HepG2 (cell line): ENCODE measurements at regions not wholly inside any gene's neighbourhood (a gene's known extent, or its start where the extent isn't known, plus 50 kb on each side); places are given as distances from the start of the nearest gene placed in this dataset.

Experiments used
- ATF2 ChIP-seq: sonication (generic); formaldehyde crosslinking; IDR thresholded peaks from 2 replicates; pipeline ENCODE4 v1.4.0; 2020; ENCODE audit warnings: missing genetic modification reagents
- CEBPG ChIP-seq: IDR thresholded peaks from 2 replicates; pipeline ENCODE4 v1.6.1; 2016
- CSRNP2 ChIP-seq: sonication (generic); formaldehyde crosslinking; conservative IDR thresholded peaks from 2 replicates; pipeline ENCODE4 v1.8.0; 2022; ENCODE audit warnings: low read depth, missing genetic modification reagents
- EED ChIP-seq: sonication (generic); formaldehyde crosslinking; IDR thresholded peaks from 2 replicates; pipeline ENCODE4 v1.5.0; 2020; ENCODE audit warnings: mild to moderate bottlenecking, missing genetic modification reagents
- ELF3 ChIP-seq: IDR thresholded peaks from 2 replicates; pipeline ENCODE4 v1.6.1; 2016; ENCODE audit warnings: missing genetic modification reagents, missing compliant biosample characterization
- GATAD2A ChIP-seq: IDR thresholded peaks from 2 replicates; pipeline ENCODE4 v1.6.1; 2016
- IRX3 ChIP-seq: sonication (generic); formaldehyde crosslinking; IDR thresholded peaks from 2 replicates; pipeline ENCODE4 v1.8.1; 2023; ENCODE audit warnings: mild to moderate bottlenecking, low read depth, missing genetic modification reagents, borderline replicate concordance
- MBNL3 ChIP-seq: fragments of 250-450 bp; sonication (Bioruptor Pico); conservative IDR thresholded peaks from 2 replicates; pipeline ENCODE4 v1.8.0; 2022; ENCODE audit warnings: mild to moderate bottlenecking, inconsistent platforms
- NR2F1 ChIP-seq, 2 experiments: fragments of 450-650 bp in 1 of 2; formaldehyde crosslinking in 1 of 2; IDR thresholded peaks; 2 replicates each; pipeline versions ENCODE4 v1.5.0 to v1.6.1; 2016 to 2020; ENCODE audit warnings: mild to moderate bottlenecking in 1 of 2, missing compliant biosample characterization in 1 of 2, missing genetic modification reagents in 1 of 2, moderate library complexity in 1 of 2
- PRMT3 ChIP-seq: sonication (generic); formaldehyde crosslinking; IDR thresholded peaks from 2 replicates; pipeline ENCODE4 v1.8.1; 2022; ENCODE audit warnings: low read depth, mild to moderate bottlenecking, moderate library complexity, missing genetic modification reagents, borderline replicate concordance
- RXRA ChIP-seq: sonication (generic); formaldehyde crosslinking; IDR thresholded peaks from 2 replicates; pipeline ENCODE4 v1.5.1; 2020; ENCODE audit warnings: missing genetic modification reagents
- SATB2 ChIP-seq: sonication (generic); formaldehyde crosslinking; IDR thresholded peaks from 2 replicates; pipeline ENCODE4 v1.5.0; 2020; ENCODE audit warnings: missing genetic modification reagents
- SETDB1 ChIP-seq: sonication (generic); formaldehyde crosslinking; IDR thresholded peaks from 2 replicates; pipeline ENCODE4 v1.5.1; 2020; ENCODE audit warnings: missing genetic modification reagents, mild to moderate bottlenecking, borderline replicate concordance
- SNAPC2 ChIP-seq: sonication (generic); formaldehyde crosslinking; IDR thresholded peaks from 2 replicates; pipeline ENCODE4 v1.8.1; 2022; ENCODE audit warnings: mild to moderate bottlenecking, missing genetic modification reagents
- ZBTB37 ChIP-seq: sonication (generic); formaldehyde crosslinking; IDR thresholded peaks from 2 replicates; pipeline ENCODE4 v1.4.0; 2020; ENCODE audit warnings: mild to moderate bottlenecking, missing genetic modification reagents
- ZFP91 ChIP-seq: sonication (generic); formaldehyde crosslinking; IDR thresholded peaks from 2 replicates; pipeline ENCODE4 v1.9.0; 2022; ENCODE audit warnings: missing genetic modification reagents, mild to moderate bottlenecking, borderline replicate concordance
- ZNF12 ChIP-seq: sonication (generic); formaldehyde crosslinking; IDR thresholded peaks from 2 replicates; pipeline ENCODE4 v1.5.0; 2020; ENCODE audit warnings: missing genetic modification reagents
- ZNF282 ChIP-seq: fragments of 450-650 bp; IDR thresholded peaks from 2 replicates; pipeline ENCODE4 v1.6.1; 2018; ENCODE audit not compliant: partially characterized antibody
- ZNF337 ChIP-seq: sonication (generic); formaldehyde crosslinking; IDR thresholded peaks from 2 replicates; pipeline ENCODE4 v1.5.1; 2020; ENCODE audit warnings: missing genetic modification reagents, low read depth, mild to moderate bottlenecking, borderline replicate concordance
- ZNF430 ChIP-seq: sonication (generic); formaldehyde crosslinking; IDR thresholded peaks from 2 replicates; pipeline ENCODE4 v1.9.0; 2021; ENCODE audit warnings: mild to moderate bottlenecking, missing genetic modification reagents
- ZNF431 ChIP-seq: sonication (generic); formaldehyde crosslinking; IDR thresholded peaks from 2 replicates; pipeline ENCODE4 v1.9.0; 2022; ENCODE audit warnings: missing genetic modification reagents, low read depth, mild to moderate bottlenecking, borderline replicate concordance
- ZNF564 ChIP-seq: sonication (generic); formaldehyde crosslinking; IDR thresholded peaks from 2 replicates; pipeline ENCODE4 v1.8.1; 2023; ENCODE audit warnings: mild to moderate bottlenecking, missing genetic modification reagents
- ZNF570 ChIP-seq: sonication (generic); formaldehyde crosslinking; IDR thresholded peaks from 2 replicates; pipeline ENCODE4 v1.4.0; 2020; ENCODE audit warnings: mild to moderate bottlenecking, missing genetic modification reagents, borderline replicate concordance
- ZNF615 ChIP-seq: sonication (generic); formaldehyde crosslinking; IDR thresholded peaks from 2 replicates; pipeline ENCODE4 v1.5.0; 2020; ENCODE audit warnings: mild to moderate bottlenecking, missing genetic modification reagents, borderline replicate concordance
- ZNF672 ChIP-seq: sonication (generic); formaldehyde crosslinking; IDR thresholded peaks from 2 replicates; pipeline ENCODE4 v1.8.1; 2022; ENCODE audit warnings: missing genetic modification reagents
- ZNF782 ChIP-seq: sonication (generic); formaldehyde crosslinking; IDR thresholded peaks from 2 replicates; pipeline ENCODE4 v1.4.0; 2020; ENCODE audit warnings: missing genetic modification reagents, mild to moderate bottlenecking, borderline replicate concordance
- ZNF883 ChIP-seq: sonication (generic); formaldehyde crosslinking; IDR thresholded peaks from 2 replicates; pipeline ENCODE4 v1.5.1; 2020; ENCODE audit warnings: mild to moderate bottlenecking, missing genetic modification reagents; ENCODE audit errors: not compliant biosample characterization

- no peak for TF ChIP-seq ZFP91 (CRISPR knock-in tag)
- no peak for TF ChIP-seq SATB2 (CRISPR knock-in tag)
- no peak for TF ChIP-seq ZNF564 (CRISPR knock-in tag)
- no peak for TF ChIP-seq PRMT3 (CRISPR knock-in tag)
- peak; percentile 89 for TF ChIP-seq ELF3 (CRISPR knock-in tag)
- TF ChIP-seq SETDB1 (CRISPR knock-in tag) = no peak
- peak; percentile 19; the same call in 1 of the 2 replicates for TF ChIP-seq ZNF12 (CRISPR knock-in tag)
- no peak for TF ChIP-seq CSRNP2 (CRISPR knock-in tag)
- TF ChIP-seq SNAPC2 (CRISPR knock-in tag) = no peak
- TF ChIP-seq CEBPG (CRISPR knock-in tag) = peak; percentile 52
- no peak for TF ChIP-seq ZNF782 (CRISPR knock-in tag)
- no peak for TF ChIP-seq ZNF615 (CRISPR knock-in tag)
- peak; percentile 40; the same call in 1 of the 2 replicates for TF ChIP-seq ATF2 (CRISPR knock-in tag)
- no peak for TF ChIP-seq MBNL3 (CRISPR knock-in tag)
- no peak for TF ChIP-seq ZNF430 (CRISPR knock-in tag)
- no peak for TF ChIP-seq ZNF282
- TF ChIP-seq ZNF431 (CRISPR knock-in tag) = peak; percentile 67; the same call in 1 of the 2 replicates
- TF ChIP-seq ZNF672 (CRISPR knock-in tag) = no peak
- no peak for TF ChIP-seq RXRA (CRISPR knock-in tag)
- TF ChIP-seq ZNF570 (CRISPR knock-in tag) = no peak
- TF ChIP-seq GATAD2A (CRISPR knock-in tag) = peak; percentile 96
- TF ChIP-seq EED = no peak
- no peak; the same call in 1 of the 2 replicates for TF ChIP-seq ZBTB37 (CRISPR knock-in tag)
- no peak for TF ChIP-seq ZNF883
- TF ChIP-seq NR2F1 (CRISPR knock-in tag; IDR thresholded peaks at IDR 0.05) = peak in 1 of 2 experiments; percentile 66; a peak in 2 of 4 replicates
- TF ChIP-seq ZNF337 (CRISPR knock-in tag) = no peak
- TF ChIP-seq IRX3 (CRISPR knock-in tag) = no peak
Observed at GRCh38 chr6:21451546-21452013, 142.0 kb upstream of the SOX4 start (continued).
